GM23338 (cell line): ENCODE measurements at regions not wholly inside any gene's neighbourhood (a gene's known extent, or its start where the extent isn't known, plus 50 kb on each side); places are given as distances from the start of the nearest gene placed in this dataset.

Source experiments
- ATAC-seq: fragments of 200-7000 bp; cut with Tn5 transposase; 3 replicates; pipeline ENCODE4 v1.9.1; 2020
- DNase-seq: peaks from one replicate; pipeline ENCODE4 v3.0.0-alpha.2; 2015; ENCODE audit warnings: low spot score
- H2AFZ ChIP-seq: fragments of 200-600 bp; sonication (generic); 2 replicates; pipeline ENCODE4 v1.8.0; 2016; ENCODE audit warnings: antibody characterized with exemption, mild to moderate bottlenecking, moderate library complexity
- H3F3A ChIP-seq: fragments of 200-600 bp; sonication (generic); replicated peaks from 2 replicates; pipeline ENCODE4 v1.8.0; 2017; ENCODE audit warnings: antibody characterized with exemption, mixed run types, low read depth
- H3K27ac ChIP-seq: fragments of 200-600 bp; sonication (generic); 2 replicates; pipeline ENCODE4 v1.6.1; 2016; ENCODE audit warnings: low read depth
- H3K27me3 ChIP-seq: fragments of 200-600 bp; sonication (generic); 2 replicates; pipeline ENCODE4 v1.8.0; 2016; ENCODE audit warnings: mild to moderate bottlenecking, mixed run types, moderate library complexity; ENCODE audit not compliant: insufficient read depth
- H3K36me3 ChIP-seq: fragments of 200-600 bp; sonication (generic); 2 replicates; pipeline ENCODE4 v1.8.0; 2016; ENCODE audit warnings: mild to moderate bottlenecking; ENCODE audit not compliant: insufficient read depth
- H3K4me1 ChIP-seq: fragments of 200-600 bp; sonication (generic); 2 replicates; pipeline ENCODE4 v1.8.0; 2016; ENCODE audit warnings: mild to moderate bottlenecking, moderate library complexity; ENCODE audit not compliant: insufficient read depth
- H3K4me2 ChIP-seq: fragments of 200-600 bp; sonication (generic); 2 replicates; pipeline ENCODE4 v1.7.1; 2017; ENCODE audit warnings: mixed run types
- H3K4me3 ChIP-seq: fragments of 200-600 bp; sonication (generic); 2 replicates; pipeline ENCODE4 v1.6.1; 2016; ENCODE audit warnings: mixed run types
- H3K79me2 ChIP-seq: fragments of 200-600 bp; sonication (generic); replicated peaks from 2 replicates; pipeline ENCODE4 v1.8.0; 2017; ENCODE audit warnings: mild to moderate bottlenecking; ENCODE audit not compliant: insufficient read depth
- H3K9me2 ChIP-seq: fragments of 200-600 bp; sonication (generic); 2 replicates; pipeline ENCODE4 v1.8.0; 2017; ENCODE audit not compliant: insufficient read depth
- H4K20me1 ChIP-seq: fragments of 200-600 bp; sonication (generic); replicated peaks from 2 replicates; pipeline ENCODE4 v1.8.0; 2017; ENCODE audit warnings: mild to moderate bottlenecking; ENCODE audit not compliant: insufficient read depth
- H3K27ac Mint-ChIP-seq: 2 replicates; pipeline ENCODE4 v1.8.0; 2020; ENCODE audit warnings: inconsistent platforms, mild to moderate bottlenecking, moderate library complexity, mixed read lengths
- H3K27me3 Mint-ChIP-seq: 3 replicates; pipeline ENCODE4 v1.8.0; 2022; ENCODE audit warnings: low read depth, mild to moderate bottlenecking, moderate library complexity, mixed read lengths, inconsistent platforms; ENCODE audit not compliant: insufficient read depth, poor library complexity
- H3K36me3 Mint-ChIP-seq: 3 replicates; pipeline ENCODE4 v1.8.0; 2021; ENCODE audit warnings: low read depth, mild to moderate bottlenecking, inconsistent platforms, moderate library complexity, mixed read lengths
- H3K4me1 Mint-ChIP-seq: 3 replicates; pipeline ENCODE4 v1.8.0; 2020; ENCODE audit warnings: mild to moderate bottlenecking, inconsistent platforms, mixed read lengths
- H3K4me3 Mint-ChIP-seq: 3 replicates; pipeline ENCODE4 v1.8.0; 2021; ENCODE audit warnings: moderate library complexity, mild to moderate bottlenecking, inconsistent platforms, mixed read lengths
- H3K9me3 Mint-ChIP-seq: 3 replicates; pipeline ENCODE4 v1.8.0; 2020; ENCODE audit warnings: moderate library complexity, mild to moderate bottlenecking, inconsistent platforms, mixed read lengths
- CREB1 ChIP-seq: fragments of 250-450 bp; sonication (Bioruptor Pico); IDR thresholded peaks from 2 replicates; pipeline ENCODE4 v1.5.0; 2020; ENCODE audit warnings: low read depth, mild to moderate bottlenecking, moderate library complexity
- ETS1 ChIP-seq: IDR thresholded peaks from 2 replicates; pipeline ENCODE4 v1.6.1; 2016; ENCODE audit warnings: antibody characterized with exemption
- EZH2 ChIP-seq: fragments of 200-600 bp; sonication (generic); IDR thresholded peaks from one replicate; pipeline ENCODE4 v1.8.0; 2017; ENCODE audit warnings: antibody characterized with exemption, mild to moderate bottlenecking, low read depth; ENCODE audit not compliant: unreplicated experiment
- EZH2phosphoT487 ChIP-seq: fragments of 200-600 bp; sonication (generic); IDR thresholded peaks from one replicate; pipeline ENCODE4 v1.8.1; 2018; ENCODE audit warnings: antibody characterized with exemption; ENCODE audit not compliant: unreplicated experiment
- JUNB ChIP-seq: IDR thresholded peaks from one replicate; pipeline ENCODE4 v1.6.1; 2016; ENCODE audit warnings: antibody characterized with exemption; ENCODE audit not compliant: unreplicated experiment
- NANOG ChIP-seq: IDR thresholded peaks from 2 replicates; pipeline ENCODE4 v1.6.1; 2016; ENCODE audit warnings: antibody characterized with exemption, borderline replicate concordance
- POLR2AphosphoS5 ChIP-seq: IDR thresholded peaks from 2 replicates; pipeline ENCODE4 v1.6.1; 2016; ENCODE audit warnings: antibody characterized with exemption, low read depth
- ZNF114 ChIP-seq: fragments of 250-450 bp; sonication (Bioruptor Pico); IDR thresholded peaks from 2 replicates; pipeline ENCODE4 v1.5.0; 2020; ENCODE audit warnings: mild to moderate bottlenecking, moderate library complexity
- ZNF331 ChIP-seq: fragments of 250-450 bp; sonication (Bioruptor Pico); IDR thresholded peaks from 2 replicates; pipeline ENCODE4 v1.5.0; 2020; ENCODE audit warnings: low read depth, mild to moderate bottlenecking, moderate library complexity
- ZNF462 ChIP-seq: fragments of 250-450 bp; sonication (Bioruptor Pico); IDR thresholded peaks from 2 replicates; pipeline ENCODE4 v1.5.0; 2020; ENCODE audit warnings: mild to moderate bottlenecking, moderate library complexity

GRCh38 chr1:14039582-14040430 lies 339.8 kb downstream of the PRDM2 start:
- Mint-ChIP-seq H3K9me3 (peaks cover 25% of the 10 kb centered on the region), H3K27ac (no peak overlapping the region), H3K4me1 (peaks cover 7% of the 10 kb centered on the region; the same call in 2 of the 3 replicates), H3K4me3 (no peak overlapping the region), H3K27me3 (peaks cover 1% of the 10 kb centered on the region), H3K36me3 (peaks cover 20% of the 10 kb centered on the region)
- H3F3A ChIP-seq, result no peaks in the 10 kb centered on the region
- H4K20me1 ChIP-seq, result no peaks in the 10 kb centered on the region
- H3K9me2 ChIP-seq, result no peaks in the 10 kb centered on the region
- H3K27me3 ChIP-seq, result no peaks in the 10 kb centered on the region
- H3K27ac ChIP-seq, result no peak overlapping the region
- DNase-seq (peak; percentile 37), ATAC-seq (no peak; the same call in 2 of the 3 replicates)
- peaks cover 11% of the 10 kb centered on the region; the same call in 1 of the 2 replicates for H3K36me3 ChIP-seq
- H3K4me2 ChIP-seq, result peak overlapping the region; percentile 57; the same call in 1 of the 2 replicates
- H3K79me2 ChIP-seq, result no peaks in the 10 kb centered on the region
- H3K4me3 ChIP-seq, result no peak overlapping the region
- H2AFZ ChIP-seq, result peak overlapping the region; percentile 69; the same call in 1 of the 2 replicates
- peaks cover 6% of the 10 kb centered on the region; the same call in 1 of the 2 replicates for H3K4me1 ChIP-seq
- TF ChIP-seq POLR2AphosphoS5, result no peak

- no peak overlapping the region for H3K27ac ChIP-seq
- no peaks in the 10 kb centered on the region for H3F3A ChIP-seq
- H3K27me3 Mint-ChIP-seq, result peaks cover 3% of the 10 kb centered on the region
- H3K27ac Mint-ChIP-seq, result no peak overlapping the region
- H2AFZ ChIP-seq, result no peak overlapping the region
- peaks cover 4% of the 10 kb centered on the region; the same call in 1 of the 3 replicates for H3K9me3 Mint-ChIP-seq
- no peaks in the 10 kb centered on the region for H3K36me3 ChIP-seq
- no peaks in the 10 kb centered on the region for H3K36me3 Mint-ChIP-seq
- no peak overlapping the region for H3K4me3 ChIP-seq
- H3K4me1 ChIP-seq, result no peaks in the 10 kb centered on the region
- no peak for ATAC-seq
- no peak for DNase-seq
- H3K79me2 ChIP-seq, result no peaks in the 10 kb centered on the region
- H3K4me2 ChIP-seq, result no peak overlapping the region
- no peaks in the 10 kb centered on the region for H3K4me1 Mint-ChIP-seq
- 0 out of 2 replicates have a peak, but pooled peaks cover 3% of the 10 kb centered on the region for H3K9me2 ChIP-seq
- H4K20me1 ChIP-seq, result no peaks in the 10 kb centered on the region
- H3K4me3 Mint-ChIP-seq, result no peak overlapping the region
- H3K27me3 ChIP-seq, result no peaks in the 10 kb centered on the region
- no peak for TF ChIP-seq CREB1
- TF ChIP-seq ETS1, result no peak
- no peak for TF ChIP-seq ZNF114 (CRISPR knock-in tag)
- no peak for TF ChIP-seq ZNF331 (CRISPR knock-in tag)
- no peak for TF ChIP-seq POLR2AphosphoS5
- no peak for TF ChIP-seq JUNB
- TF ChIP-seq NANOG, result no peak
- no peak for TF ChIP-seq EZH2phosphoT487
- TF ChIP-seq EZH2, result no peak
- TF ChIP-seq ZNF462 (CRISPR knock-in tag), result no peak
Observed at GRCh38 chr1:14049965-14050364, 350.0 kb downstream of the PRDM2 start.
